NT2/D1 (cell line): ENCODE measurements at regions not wholly inside any gene's neighbourhood (a gene's known extent, or its start where the extent isn't known, plus 50 kb on each side); places are given as distances from the start of the nearest gene placed in this dataset.

Source experiments
- SUZ12 ChIP-seq: IDR thresholded peaks from 2 replicates; pipeline ENCODE4 v1.6.1; 2011; ENCODE audit not compliant: insufficient read length, insufficient read depth; ENCODE audit errors: extremely low read depth
- YY1 ChIP-seq: IDR thresholded peaks from 2 replicates; pipeline ENCODE4 v1.6.1; 2011; ENCODE audit not compliant: insufficient read length, insufficient read depth
- ZNF274 ChIP-seq: IDR thresholded peaks from 2 replicates; pipeline ENCODE4 v1.6.1; 2011; ENCODE audit warnings: mild to moderate bottlenecking, low read depth, low read length

- TF ChIP-seq ZNF274 (no peak), SUZ12 (no peak), YY1 (no peak)
Measured at GRCh38 chr14:46487582-46488350, 163.8 kb downstream of the RPL10L start.
